SU-DHL-6 (cell line): ENCODE measurements at regions not wholly inside any gene's neighbourhood (a gene's known extent, or its start where the extent isn't known, plus 50 kb on each side); places are given as distances from the start of the nearest gene placed in this dataset.
"Not testable (repeated sequence)": the region's sequence is repeated elsewhere in the genome, so short reads cannot be mapped to it uniquely, and the experiment has no call there.

Experiments used
- H2AFZ ChIP-seq: fragments of 200-600 bp; sonication (generic); 2 replicates; pipeline ENCODE4 v1.6.1; 2014; ENCODE audit warnings: low read depth, mild to moderate bottlenecking, moderate library complexity, mixed read lengths, antibody characterized with exemption, low read length; ENCODE audit not compliant: severe bottlenecking
- H3F3A ChIP-seq: fragments of 200-600 bp; shearing (Covaris generic); 2 replicates; pipeline ENCODE4 v1.6.0; 2016; ENCODE audit warnings: antibody characterized with exemption, mild to moderate bottlenecking; ENCODE audit not compliant: insufficient read depth
- H3K27ac ChIP-seq: fragments of 200-600 bp; sonication (generic); 2 replicates; pipeline ENCODE4 v1.5.1; 2016; ENCODE audit warnings: low read depth, mild to moderate bottlenecking, low read length, moderate library complexity, mixed read lengths
- H3K27me3 ChIP-seq: fragments of 200-600 bp; sonication (generic), shearing (Covaris generic); 2 replicates; pipeline ENCODE4 v1.6.0; 2014; ENCODE audit warnings: mild to moderate bottlenecking, low read length
- H3K36me3 ChIP-seq: fragments of 200-600 bp; sonication (generic); 2 replicates; pipeline ENCODE4 v1.6.1; 2014; ENCODE audit warnings: mild to moderate bottlenecking, low read length, mixed read lengths
- H3K4me2 ChIP-seq: fragments of 300-600, 200-600 bp; shearing (Covaris generic), sonication (generic); 2 replicates; pipeline ENCODE4 v1.6.0; 2014; ENCODE audit warnings: low read length, low read depth, mild to moderate bottlenecking; ENCODE audit not compliant: poor library complexity, severe bottlenecking
- H3K4me3 ChIP-seq: fragments of 200-600 bp; sonication (generic); 2 replicates; pipeline ENCODE4 v1.5.1; 2014; ENCODE audit warnings: antibody characterized with exemption, low read length, mild to moderate bottlenecking, mixed read lengths; ENCODE audit not compliant: insufficient read depth, poor library complexity, severe bottlenecking
- H3K79me2 ChIP-seq: fragments of 200-600 bp; sonication (generic); 2 replicates; pipeline ENCODE4 v1.6.1; 2014; ENCODE audit warnings: mild to moderate bottlenecking, low read length, moderate library complexity; ENCODE audit not compliant: insufficient read depth
- H3K9ac ChIP-seq: fragments of 200-600 bp; sonication (generic); 2 replicates; pipeline ENCODE4 v1.7.0; 2014; ENCODE audit warnings: mild to moderate bottlenecking, low read length
- H3K9me2 ChIP-seq: fragments of 200-600 bp; sonication (generic); replicated peaks from 2 replicates; pipeline ENCODE4 v1.6.1; 2014; ENCODE audit warnings: low read length; ENCODE audit not compliant: insufficient read depth
- H3K9me3 ChIP-seq: fragments of 200-600 bp; sonication (generic); 2 replicates; pipeline ENCODE4 v1.6.1; 2014; ENCODE audit warnings: low read length, mixed read lengths; ENCODE audit not compliant: insufficient read depth
- H4K20me1 ChIP-seq: fragments of 200-600 bp; sonication (generic); 2 replicates; pipeline ENCODE4 v1.6.1; 2014; ENCODE audit warnings: low read depth, mild to moderate bottlenecking, antibody characterized with exemption, low read length, moderate library complexity, mixed read lengths
- CTCF ChIP-seq: fragments of 200-600 bp; sonication (generic); IDR thresholded peaks from one replicate; pipeline ENCODE4 v1.5.1; 2017; ENCODE audit warnings: antibody characterized with exemption, mild to moderate bottlenecking, low read length, moderate library complexity; ENCODE audit not compliant: insufficient read depth, poor library complexity, severe bottlenecking
- EZH2phosphoT487 ChIP-seq: fragments of 200-600 bp; sonication (generic), shearing (Covaris generic); conservative IDR thresholded peaks from 2 replicates; pipeline ENCODE4 v1.6.1; 2018; ENCODE audit warnings: mild to moderate bottlenecking, antibody characterized with exemption, low read length, moderate library complexity, mixed read lengths

GRCh38 chr3:166522017-166522416 lies 684.8 kb upstream of the BCHE start:
- no peaks in the 10 kb centered on the region for H3K9me3 ChIP-seq
- H3K36me3 ChIP-seq: no peaks in the 10 kb centered on the region
- no peaks in the 10 kb centered on the region for H4K20me1 ChIP-seq
- no peak overlapping the region for H3K4me2 ChIP-seq
- no peak overlapping the region for H2AFZ ChIP-seq
- no peaks in the 10 kb centered on the region for H3K27me3 ChIP-seq
- no peak overlapping the region for H3K9ac ChIP-seq
- no peak overlapping the region for H3K4me3 ChIP-seq
- no peak overlapping the region for H3K27ac ChIP-seq
- TF ChIP-seq EZH2phosphoT487 (no peak), CTCF (no peak)
- H3K79me2 ChIP-seq: no peaks in the 10 kb centered on the region
- H3K9me2 ChIP-seq: no peaks in the 10 kb centered on the region
- H3F3A ChIP-seq: no peaks in the 10 kb centered on the region

DNA sequence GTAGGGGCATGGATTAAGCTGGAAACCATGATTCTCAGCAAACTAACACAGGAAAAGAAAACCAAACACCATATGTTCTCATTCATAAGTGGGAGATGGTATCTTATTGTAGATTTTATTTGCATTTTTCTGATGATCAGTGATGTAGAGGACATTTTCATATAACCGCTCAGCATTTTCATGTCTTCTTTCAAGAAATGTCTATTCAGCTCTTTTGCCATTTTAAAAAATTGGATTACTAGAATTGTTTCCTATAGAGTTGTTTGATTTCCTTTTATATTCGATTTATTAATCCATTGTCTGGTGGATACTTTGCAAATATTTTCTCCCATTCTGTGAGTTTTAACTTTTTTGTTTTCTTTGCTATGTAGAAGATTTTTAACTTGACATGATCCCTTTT lies 682.2 kb upstream of the BCHE start:
- Histone ChIP-seq H3K27ac (no peak overlapping the region), H3K9me3 (no peaks in the 10 kb centered on the region), H3K79me2 (no peaks in the 10 kb centered on the region), H2AFZ (no peak overlapping the region), H3K36me3 (no peaks in the 10 kb centered on the region), H3F3A (no peaks in the 10 kb centered on the region), H3K4me2 (no peak overlapping the region), H3K9ac (no peak overlapping the region), H3K9me2 (no peaks in the 10 kb centered on the region), H3K27me3 (no peaks in the 10 kb centered on the region), H4K20me1 (no peaks in the 10 kb centered on the region), H3K4me3 (no peak overlapping the region)
- TF ChIP-seq CTCF (no peak), EZH2phosphoT487 (no peak)

DNA sequence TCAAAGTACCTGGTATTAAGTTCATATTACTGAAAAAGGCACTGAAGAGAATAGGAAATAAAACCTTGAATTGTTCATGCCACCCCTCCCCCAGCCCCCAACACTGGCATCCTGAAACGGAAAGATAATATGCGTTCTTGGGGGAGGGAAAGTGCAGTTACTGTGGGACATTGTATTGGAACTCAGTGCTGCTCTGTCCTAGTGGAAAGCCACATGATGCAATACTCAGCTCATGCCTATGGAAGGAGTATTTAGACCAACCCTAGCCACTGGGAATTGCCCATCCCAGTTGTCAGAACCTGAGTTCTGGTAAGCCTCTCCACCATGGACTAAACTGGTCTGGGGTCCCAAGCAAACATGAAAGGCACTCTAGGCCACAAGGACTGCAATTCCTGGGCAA lies 680.8 kb upstream of the BCHE start:
- H3K4me3 ChIP-seq: no peak overlapping the region
- H4K20me1 ChIP-seq: no peaks in the 10 kb centered on the region
- no peak overlapping the region for H3K9ac ChIP-seq
- H3K27ac ChIP-seq: no peak overlapping the region
- no peaks in the 10 kb centered on the region for H3K9me3 ChIP-seq
- H2AFZ ChIP-seq: no peak overlapping the region
- TF ChIP-seq CTCF (no peak), EZH2phosphoT487 (no peak)
- no peaks in the 10 kb centered on the region for H3K27me3 ChIP-seq
- no peaks in the 10 kb centered on the region for H3K79me2 ChIP-seq
- H3F3A ChIP-seq: no peaks in the 10 kb centered on the region
- no peaks in the 10 kb centered on the region for H3K36me3 ChIP-seq
- H3K9me2 ChIP-seq: no peaks in the 10 kb centered on the region
- no peak overlapping the region for H3K4me2 ChIP-seq

DNA sequence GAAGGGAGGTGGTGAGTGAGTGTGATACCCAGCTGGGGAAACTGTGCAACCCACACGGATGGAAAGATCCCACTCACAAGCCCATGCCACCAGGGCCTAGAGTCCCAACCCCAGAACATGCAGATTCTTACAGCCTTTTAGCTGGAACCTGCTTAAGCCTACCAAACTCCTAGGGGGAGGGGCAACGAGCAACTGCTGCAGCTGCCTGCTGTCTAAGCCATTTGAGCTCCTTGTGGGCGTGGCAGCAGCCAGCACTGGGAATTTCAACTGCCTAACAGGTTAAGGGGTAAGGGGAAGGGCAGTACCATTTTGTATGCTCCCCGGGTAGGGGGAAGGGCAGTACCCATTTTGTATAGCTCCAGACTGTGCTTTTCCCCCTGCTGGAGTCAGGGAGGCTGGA lies 673.2 kb upstream of the BCHE start:
- Histone ChIP-seq H3K27me3 (no peaks in the 10 kb centered on the region), H3K4me3 (no peak overlapping the region), H3K9me2 (no peaks in the 10 kb centered on the region), H3K4me2 (no peak overlapping the region), H3K36me3 (no peaks in the 10 kb centered on the region), H3K9ac (no peak overlapping the region), H4K20me1 (no peaks in the 10 kb centered on the region), H3F3A (no peaks in the 10 kb centered on the region), H2AFZ (no peak overlapping the region), H3K79me2 (no peaks in the 10 kb centered on the region), H3K27ac (no peak overlapping the region), H3K9me3 (no peaks in the 10 kb centered on the region)
- TF ChIP-seq EZH2phosphoT487: no peak
- no peak for TF ChIP-seq CTCF

DNA sequence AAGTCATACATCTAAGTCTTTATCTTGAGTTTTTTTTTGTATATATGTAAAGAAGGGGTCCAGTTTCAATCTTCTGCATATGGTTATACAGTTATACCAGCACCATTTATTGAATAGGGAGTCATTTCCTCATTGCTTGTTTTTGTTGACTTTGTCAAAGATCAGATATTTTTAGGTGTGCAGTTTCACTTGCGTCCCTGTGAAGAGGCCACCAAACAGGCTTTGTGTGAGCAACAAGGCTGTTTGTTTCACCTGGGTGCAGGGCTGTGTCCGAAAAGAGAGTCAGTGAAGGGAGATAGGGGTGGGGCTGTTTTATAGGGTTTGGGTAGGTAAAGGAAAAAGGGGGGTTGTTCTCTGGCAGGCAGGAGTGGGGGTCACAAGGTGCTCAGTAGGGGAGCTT lies 663.2 kb upstream of the BCHE start:
- H3K4me2 ChIP-seq, H3K79me2 ChIP-seq, H3K27ac ChIP-seq, H2AFZ ChIP-seq, H3K9me2 ChIP-seq, H3K9ac ChIP-seq, H3K36me3 ChIP-seq, H3K4me3 ChIP-seq, H3K27me3 ChIP-seq, H4K20me1 ChIP-seq, H3K9me3 ChIP-seq, H3F3A ChIP-seq: not testable (repeated sequence)
